Activated CD8-positive, alpha-beta memory T cell treated with anti-CD3 and anti-CD28 coated beads for 36 hours (primary cell): ENCODE measurements at regions not wholly inside any gene's neighbourhood (a gene's known extent, or its start where the extent isn't known, plus 50 kb on each side); places are given as distances from the start of the nearest gene placed in this dataset.
"Not testable (repeated sequence)": the region's sequence is repeated elsewhere in the genome, so short reads cannot be mapped to it uniquely, and the experiment has no call there.

ENCODE experiments used
- CTCF ChIA-PET: fragments of 350-600 bp; sonication (Branson Sonifier 250); formaldehyde crosslinking; loops from one replicate; lab custom pipeline; 2021; ENCODE audit warnings: antibody characterized with exemption; lab: Charles Lee
- POLR2A ChIA-PET: fragments of 350-600 bp; sonication (Branson Sonifier 250); formaldehyde crosslinking; loops from one replicate; lab custom pipeline; 2021; ENCODE audit warnings: antibody characterized with exemption; lab: Charles Lee

DNA sequence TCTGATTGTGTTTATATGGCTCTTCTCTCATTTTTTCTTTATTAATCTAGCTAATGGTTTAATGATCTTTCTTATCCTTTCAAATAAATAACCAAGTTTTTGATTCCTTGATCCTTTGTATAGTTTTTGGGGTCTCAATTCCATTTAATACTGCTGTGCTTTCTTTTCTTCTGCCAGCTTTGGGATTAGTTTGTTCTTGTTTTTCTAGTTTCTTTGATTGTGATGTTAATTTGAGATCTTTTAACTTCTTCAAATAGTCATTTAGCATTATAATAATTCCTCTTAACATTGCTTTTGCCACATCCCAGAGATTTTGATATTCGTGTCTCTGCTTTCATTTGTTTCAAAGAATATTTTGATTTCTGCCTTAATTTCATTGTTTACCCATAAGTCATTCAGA lies 1126.6 kb downstream of the NAALADL2 start:
- ChIA-PET CTCF (no interaction called here), POLR2A (no interaction called here)

DNA sequence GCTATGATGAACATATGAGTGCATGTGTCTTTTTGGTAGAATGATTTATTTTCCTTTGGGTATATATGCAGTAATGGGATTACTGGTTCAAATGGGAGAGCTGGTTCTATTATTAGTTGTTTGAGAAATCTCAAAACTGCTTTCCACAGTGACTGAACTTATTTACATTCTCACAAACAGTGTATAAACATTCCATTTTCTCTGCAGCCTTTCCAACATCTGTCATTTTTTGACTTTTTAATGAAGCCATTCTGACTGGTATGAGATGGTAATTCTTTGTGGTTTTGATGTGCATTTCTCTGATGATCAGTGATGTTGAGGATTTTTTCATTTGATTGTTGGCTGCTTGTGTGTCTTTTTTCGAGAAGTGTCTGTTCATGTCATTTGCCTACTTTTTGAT lies 1124.2 kb downstream of the NAALADL2 start:
- CTCF ChIA-PET = no interaction called here
- POLR2A ChIA-PET = interaction anchor here (0.7 kb wide), 1 partner anchor 29 kb away, joined by 3 read pairs; no protein-coding TSS in a partner anchor

DNA sequence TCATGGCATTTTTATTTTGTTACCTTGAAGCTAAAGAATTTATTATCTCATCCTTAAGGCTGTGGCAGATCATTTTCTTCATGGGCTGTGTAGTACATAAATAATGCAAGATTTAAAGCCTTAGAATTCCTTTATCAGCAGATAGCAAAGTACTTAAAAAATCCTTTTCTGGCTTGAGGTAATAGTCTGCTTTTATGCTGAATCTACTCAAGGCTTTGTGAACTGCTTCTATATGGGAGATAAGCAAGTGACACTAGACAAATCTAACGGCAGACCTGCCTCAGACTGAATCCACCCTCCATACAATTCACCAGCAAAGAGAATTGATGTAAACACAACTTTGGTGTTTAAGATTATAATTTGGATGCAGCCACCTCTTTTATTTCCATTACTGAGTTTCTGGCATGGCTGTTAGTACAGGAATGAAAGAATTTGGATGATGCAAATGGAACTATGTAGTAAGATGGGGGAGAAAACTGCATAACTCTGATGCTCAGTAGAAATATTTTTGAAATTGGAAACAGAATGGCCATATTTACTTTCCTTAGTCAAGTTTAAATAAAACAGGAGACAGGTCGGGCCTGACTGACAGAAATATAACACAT lies 1121.5 kb downstream of the NAALADL2 start:
- ChIA-PET POLR2A (no interaction called here), CTCF (no interaction called here)

DNA sequence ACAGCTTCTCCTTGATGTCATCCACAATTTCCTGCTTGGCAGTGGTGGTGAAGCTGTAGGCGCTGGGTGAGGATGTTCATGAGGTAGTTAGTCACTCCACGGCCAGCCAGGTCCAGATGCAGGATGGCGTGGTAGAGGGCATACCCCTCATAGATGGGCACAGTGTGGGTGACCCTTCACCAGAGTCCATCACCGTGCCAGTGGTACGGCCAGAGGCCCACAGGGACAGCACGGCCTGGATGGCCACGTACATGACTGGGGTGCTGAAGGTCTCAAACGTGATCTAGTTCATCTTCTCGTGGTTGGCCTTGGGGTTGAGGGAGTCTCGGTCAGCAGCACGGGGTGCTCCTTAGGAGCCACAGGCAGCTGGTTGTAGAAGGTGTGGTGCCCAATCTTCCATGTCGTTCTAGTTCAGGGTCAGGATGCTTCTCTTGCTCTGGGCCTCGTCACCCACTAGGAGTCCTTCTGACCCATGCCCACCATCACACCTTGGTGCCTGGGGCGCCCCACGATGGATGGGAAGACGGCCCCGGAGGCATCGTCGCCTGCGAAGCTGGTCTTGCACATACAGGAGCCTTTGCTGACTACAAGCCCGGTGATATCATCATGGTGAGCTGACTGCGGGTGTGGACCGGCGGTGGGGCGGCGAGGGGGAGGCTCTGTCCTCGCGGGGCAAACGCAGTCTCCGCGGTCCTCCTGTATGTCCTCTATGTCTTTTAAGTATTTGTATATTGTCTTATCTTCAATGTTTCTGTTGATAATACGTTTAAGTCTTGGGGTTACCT lies 1119.0 kb downstream of the NAALADL2 start:
- ChIA-PET POLR2A (interaction anchor here (0.6 kb wide), 1 partner anchor 454 kb away, joined by 3 read pairs; no protein-coding TSS in a partner anchor), CTCF (no interaction called here)

DNA sequence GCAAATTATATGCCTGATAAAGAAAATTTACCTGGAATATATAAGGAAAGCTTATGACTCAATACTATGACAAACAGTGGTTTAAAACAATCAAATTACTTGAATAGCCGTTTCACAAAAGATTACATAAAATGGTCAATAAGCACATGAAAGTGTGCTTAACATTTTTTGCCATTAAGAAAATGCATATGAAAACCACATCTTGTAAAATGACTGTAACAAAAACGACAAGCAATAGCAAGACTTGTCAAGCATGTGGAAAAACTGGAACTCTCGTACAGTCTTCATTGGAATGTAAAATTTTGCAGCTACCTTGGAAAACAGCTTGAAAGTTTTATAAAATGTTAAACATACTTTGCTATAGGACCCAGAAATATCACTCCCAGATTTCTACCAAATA lies 1110.3 kb downstream of the NAALADL2 start:
- POLR2A ChIA-PET = no interaction called here
- CTCF ChIA-PET = no interaction called here

DNA sequence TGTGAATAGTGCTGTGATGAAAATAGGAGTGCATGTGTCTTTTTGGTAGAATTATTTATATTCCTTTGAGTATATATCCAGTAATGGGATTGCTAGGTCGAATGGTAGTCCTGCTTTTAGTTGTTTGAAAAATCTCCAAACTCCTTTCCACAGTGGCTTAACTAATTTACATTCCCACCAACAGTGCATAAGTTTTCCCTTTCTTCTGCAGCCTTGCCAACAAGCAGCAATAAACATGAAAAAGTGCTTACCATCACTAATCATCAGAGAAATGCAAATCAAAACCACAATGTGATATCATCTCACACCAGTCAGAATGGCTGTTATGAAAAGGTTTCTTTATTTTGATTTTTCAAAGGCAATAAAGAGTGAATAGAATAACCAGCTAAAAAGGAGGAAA lies 1105.9 kb downstream of the NAALADL2 start:
- POLR2A ChIA-PET = no interaction called here
- CTCF ChIA-PET = no interaction called here

DNA sequence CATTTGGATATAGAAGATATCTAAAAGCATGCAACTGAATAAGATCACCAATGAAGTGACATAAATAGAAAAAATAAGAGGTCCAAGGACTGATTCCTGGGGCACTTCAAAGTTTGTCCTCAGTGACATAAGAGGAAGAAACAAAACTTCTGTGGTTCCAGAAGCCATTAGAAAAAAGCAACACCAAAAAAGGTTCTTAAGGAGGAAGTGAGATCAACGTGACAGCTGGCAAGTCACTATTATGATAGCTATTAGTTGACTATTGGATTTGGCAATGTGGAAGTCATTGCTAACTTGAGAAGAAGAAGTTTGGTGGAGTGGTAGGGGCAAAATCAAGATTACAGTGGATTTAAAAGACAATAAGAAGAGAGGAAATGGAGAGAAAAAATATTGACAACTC lies 1098.3 kb downstream of the NAALADL2 start:
- CTCF ChIA-PET = no interaction called here

DNA sequence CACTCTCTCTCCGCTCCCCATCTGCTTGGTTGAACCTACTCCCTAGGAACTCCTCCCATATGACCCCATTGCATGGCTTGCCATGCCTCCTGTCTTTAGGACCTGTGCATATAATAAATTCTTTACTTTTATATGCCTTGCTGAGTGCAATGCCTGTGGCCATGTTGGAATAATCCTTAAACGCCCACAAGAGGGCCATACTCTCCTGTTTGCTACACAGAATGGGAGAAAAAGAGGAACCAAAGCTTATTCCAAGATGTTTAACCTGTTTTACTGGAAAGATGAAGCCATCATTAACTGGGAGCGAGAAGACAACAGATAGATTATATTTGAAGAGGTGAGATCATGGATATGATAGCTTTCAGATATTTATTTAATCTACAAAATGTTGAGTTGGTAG lies 1097.8 kb downstream of the NAALADL2 start:
- CTCF ChIA-PET = interaction anchor here (0.5 kb wide), 1 partner anchor 472 kb away, joined by 3 read pairs; no protein-coding TSS in a partner anchor
- POLR2A ChIA-PET = no interaction called here

More for the DNA sequence above, 1098.3 kb downstream of the NAALADL2 start:
- POLR2A ChIA-PET = no interaction called here

DNA sequence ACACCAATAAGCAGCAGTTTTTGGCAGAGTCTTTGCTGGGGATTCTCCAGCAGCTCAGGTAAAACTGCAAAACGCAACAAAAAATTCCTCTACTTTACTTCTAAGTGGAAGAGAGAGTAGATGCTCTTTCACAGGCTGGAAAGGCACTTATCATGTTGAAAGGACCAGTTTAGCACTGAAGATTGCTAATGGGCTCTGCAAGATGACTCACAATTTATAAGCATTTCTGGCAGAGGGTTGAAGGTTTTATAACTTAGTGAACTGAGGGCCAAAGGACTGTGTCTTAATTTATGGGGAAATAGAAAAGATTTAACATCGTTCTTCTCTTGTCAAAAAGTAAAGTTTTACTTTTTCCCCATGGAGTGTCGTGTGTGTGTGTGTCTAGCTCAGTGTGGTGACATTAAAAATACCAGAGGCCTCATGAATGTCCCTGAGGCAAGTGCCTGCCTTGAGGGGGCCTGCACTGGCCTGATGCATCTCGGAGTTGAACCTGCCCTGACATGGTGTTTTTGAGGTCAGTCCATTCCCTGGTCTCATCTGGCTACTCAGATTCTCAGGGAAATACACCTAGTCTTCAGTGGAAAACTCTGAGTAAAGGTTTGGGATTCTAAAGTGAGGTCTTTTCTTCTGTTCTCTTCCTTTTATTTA lies 1092.0 kb downstream of the NAALADL2 start:
- ChIA-PET CTCF (no interaction called here), POLR2A (no interaction called here)

DNA sequence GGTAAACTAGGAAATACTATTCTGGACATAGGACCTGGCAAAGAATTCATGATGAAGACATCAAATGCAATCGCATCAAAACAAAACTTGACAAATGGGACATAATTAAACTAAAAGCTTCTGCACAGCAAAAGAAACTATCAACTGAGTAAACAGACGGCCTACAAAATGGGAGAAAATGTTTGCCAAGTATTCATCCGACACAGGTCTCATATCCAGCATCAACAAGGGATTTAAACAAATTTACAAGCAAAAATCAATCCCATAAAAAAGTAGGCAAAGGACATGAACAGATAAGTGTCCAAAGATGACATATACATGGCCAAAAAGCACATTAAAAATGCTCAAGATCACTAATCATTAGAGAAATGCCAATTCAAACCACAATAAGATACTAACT lies 1088.9 kb downstream of the NAALADL2 start:
- ChIA-PET POLR2A (no interaction called here), CTCF (no interaction called here)

DNA sequence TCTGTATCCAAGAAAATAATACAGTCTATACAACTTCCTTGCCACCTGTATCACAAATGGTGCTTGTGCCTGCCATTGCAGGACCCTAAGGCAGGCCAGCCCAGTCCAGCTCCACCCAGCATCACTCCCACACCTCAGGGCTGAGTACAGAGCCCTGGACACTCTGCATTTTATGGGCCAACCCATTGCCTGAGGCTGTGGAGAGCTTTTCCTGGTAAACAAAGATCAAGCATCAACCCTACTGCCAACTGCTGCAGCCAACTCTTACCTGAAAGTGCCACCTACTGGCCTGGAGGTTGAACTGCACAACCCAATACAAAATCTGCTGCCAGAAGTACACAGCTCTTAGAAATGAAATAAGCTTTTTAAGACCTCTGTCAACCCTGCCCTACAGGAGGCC lies 1082.2 kb downstream of the NAALADL2 start:
- ChIA-PET POLR2A (no interaction called here), CTCF (no interaction called here)

DNA sequence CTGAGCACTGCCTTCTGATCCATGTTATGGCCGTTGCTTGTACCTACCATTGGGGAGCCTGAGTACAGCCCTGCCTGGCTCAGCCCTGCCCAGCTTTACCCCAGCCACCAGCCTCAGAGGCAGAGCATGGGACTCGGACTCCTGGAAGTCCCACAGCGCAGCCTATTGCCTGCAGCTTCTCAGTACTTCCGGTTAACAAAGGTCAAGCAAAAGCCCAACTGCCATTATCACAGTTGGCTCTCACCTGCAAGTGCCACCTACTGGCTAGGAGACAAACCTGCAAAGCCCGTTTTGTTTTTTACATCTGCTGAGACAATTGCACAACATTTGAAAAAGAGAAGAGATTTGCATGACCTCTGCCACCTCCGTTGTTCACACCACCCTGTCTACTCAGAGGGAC lies 1081.7 kb downstream of the NAALADL2 start:
- POLR2A ChIA-PET = no interaction called here

DNA sequence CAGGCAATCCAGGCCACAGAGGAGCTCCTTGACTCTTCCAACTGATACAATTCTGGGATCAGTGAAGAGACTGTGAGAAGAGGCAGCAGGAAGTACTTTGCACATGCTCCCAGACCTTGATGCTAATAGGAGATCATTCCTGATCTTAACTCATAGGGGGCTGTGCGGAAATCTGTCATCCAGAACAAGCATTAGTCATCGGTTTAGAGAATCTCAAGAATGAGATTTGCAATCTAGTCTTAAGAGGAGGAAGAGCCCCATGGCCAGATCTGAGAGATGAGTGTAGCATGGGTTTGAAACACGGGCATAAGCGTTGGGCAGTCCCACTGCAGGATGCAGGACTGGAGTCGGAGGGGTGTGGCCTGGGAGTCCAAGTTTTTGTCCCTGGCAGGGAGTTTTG lies 1081.1 kb downstream of the NAALADL2 start:
- CTCF ChIA-PET = no interaction called here
- POLR2A ChIA-PET = no interaction called here

More for the DNA sequence above, 1081.7 kb downstream of the NAALADL2 start:
- CTCF ChIA-PET = no interaction called here

DNA sequence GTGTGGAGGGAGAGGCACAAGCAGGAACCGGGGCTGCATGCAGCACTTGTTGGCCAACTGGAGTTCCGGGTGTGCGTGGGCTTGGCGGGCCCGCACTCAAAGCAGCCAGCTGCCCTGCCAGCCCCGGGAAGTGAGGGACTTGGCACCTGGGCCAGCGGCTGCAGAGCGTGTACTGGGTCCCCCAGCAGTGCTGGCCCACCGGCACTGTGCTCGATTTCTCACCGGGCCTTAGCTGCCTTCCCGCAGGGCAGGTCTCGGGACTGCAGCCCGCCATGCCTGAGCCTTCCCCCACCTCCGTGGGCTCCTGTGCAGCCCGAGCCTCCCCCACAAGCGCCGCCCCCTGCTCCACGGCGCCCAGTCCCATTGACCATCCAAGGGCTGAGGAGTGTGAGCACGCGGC lies 1078.2 kb downstream of the NAALADL2 start:
- CTCF ChIA-PET, POLR2A ChIA-PET: not testable (repeated sequence)

DNA sequence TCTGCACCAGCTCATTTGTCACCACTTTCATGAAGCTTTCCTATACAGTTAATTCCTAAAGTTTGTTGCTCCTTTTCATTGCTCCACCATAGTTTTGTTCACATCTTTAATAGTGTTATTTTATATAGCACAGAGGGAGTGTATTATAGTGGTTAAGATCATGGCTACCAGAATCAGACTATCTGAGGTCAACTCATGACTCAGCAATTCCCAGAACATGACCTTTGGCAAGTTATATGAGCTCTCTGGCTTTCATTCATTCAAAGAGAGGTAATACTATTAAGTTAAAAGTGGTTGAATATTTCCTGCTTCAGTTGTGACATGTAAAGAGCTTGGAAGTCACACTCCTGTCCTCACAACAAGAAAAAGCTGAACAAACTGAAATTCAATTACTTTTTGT lies 1073.5 kb downstream of the NAALADL2 start:
- ChIA-PET CTCF (no interaction called here), POLR2A (no interaction called here)

DNA sequence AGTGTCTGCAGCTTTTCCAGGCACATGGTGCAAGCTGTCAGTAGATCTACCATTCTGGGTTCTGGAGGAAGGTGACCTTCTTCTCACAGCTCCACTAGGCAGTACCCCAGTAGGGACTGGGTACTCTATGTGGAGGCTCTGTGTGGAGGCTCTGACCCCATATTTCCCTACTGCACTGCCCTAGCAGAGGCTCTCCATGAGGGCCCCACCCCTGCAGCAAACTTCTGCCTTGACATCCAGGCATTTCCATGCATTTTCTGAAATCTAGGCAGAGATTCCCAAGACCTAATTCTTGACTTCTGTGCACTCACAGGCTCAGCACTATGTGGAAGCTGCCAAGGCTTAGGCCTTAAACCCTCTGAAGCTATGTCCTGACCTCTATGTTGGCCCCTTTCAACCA lies 1060.0 kb downstream of the NAALADL2 start:
- POLR2A ChIA-PET = no interaction called here
- CTCF ChIA-PET = no interaction called here

DNA sequence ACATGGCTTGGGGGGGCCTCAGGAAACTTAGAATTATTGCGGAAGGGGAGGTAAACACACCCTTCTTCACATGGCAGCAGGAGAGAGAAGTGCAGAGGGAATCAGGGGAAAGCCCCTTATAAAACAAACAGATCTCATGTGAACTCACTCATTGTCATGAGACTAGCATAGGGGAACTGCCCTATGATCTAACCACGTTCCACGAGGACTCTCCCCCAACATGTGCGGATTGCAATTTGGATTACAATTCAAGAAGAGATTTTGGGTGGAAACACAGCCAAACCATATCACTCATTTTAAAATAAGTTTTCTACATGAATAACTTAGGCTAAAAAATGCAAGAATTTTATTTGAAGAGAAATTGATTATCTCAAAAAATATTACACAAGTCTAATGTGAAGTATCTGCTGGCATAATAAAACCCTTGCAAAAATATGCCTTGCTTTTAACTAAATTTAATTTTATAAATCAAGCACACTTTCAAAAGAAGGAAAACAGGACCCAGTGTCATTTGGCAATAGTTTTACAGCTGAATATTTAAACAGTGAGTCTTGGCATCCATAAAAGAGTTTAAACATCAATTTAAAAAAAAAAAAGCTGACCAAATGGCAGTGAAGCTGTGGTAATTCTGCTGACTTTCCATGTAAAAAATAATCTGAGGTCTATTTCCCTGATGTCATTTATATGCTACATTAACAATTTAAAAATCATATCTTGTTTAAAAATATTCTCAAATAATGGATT lies 1057.2 kb downstream of the NAALADL2 start:
- CTCF ChIA-PET = no interaction called here

DNA sequence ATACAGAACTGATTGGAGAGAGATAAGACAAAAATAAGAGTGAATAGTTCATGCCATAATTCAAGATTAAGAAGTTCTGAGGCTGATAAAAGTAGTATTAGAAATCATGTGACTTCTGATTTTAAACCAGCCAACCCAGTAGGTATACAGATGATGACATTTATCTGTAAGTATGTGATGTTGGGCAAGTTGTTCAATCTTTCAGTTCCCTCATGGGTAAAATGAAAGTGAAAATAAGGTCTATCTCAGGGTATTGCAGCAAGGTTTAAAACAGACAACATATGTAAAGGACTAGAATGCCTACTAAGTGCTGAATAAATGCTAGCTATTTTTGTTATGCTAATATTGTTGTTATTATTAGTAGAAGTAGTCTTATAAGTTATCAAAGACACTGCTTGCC lies 1055.7 kb downstream of the NAALADL2 start:
- ChIA-PET POLR2A (no interaction called here), CTCF (no interaction called here)

More for the DNA sequence above, 1057.2 kb downstream of the NAALADL2 start:
- POLR2A ChIA-PET = no interaction called here

DNA sequence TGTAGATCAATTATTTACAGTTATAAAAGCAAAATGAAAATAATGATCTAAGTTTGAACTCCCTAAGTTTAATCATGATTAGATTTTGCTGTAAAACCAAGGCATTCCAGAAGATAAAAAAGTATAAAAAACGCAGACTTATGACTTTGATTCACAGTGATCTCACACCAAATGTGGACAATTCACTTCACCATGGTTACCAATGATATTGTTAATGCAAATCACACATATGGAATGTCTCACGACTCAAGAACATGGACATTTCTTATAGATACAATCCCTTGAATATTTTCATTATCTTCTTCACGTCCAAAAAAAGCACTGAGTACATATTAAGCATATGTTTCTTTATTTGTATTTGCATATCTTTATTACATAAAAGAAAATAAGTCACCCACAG lies 1054.2 kb downstream of the NAALADL2 start:
- CTCF ChIA-PET = no interaction called here
- POLR2A ChIA-PET = no interaction called here

DNA sequence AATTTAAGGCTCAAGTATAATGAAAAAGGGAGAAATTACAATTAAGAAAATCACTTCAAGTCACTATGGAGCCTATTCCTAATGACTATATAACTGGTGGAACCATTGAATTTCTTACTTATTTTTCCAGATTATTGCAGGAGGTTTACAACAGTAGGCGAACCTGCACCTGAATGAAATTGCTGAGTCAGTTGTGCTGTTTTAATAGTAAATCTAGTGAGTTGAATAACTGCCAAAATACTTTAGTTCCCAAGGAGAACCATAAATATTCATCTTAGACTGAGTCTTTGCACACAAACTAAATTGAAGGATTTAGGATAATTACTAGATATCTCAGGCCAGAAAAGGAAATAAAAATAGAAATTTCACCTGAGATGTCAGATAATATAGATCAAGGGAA lies 1052.8 kb downstream of the NAALADL2 start:
- POLR2A ChIA-PET = no interaction called here
- CTCF ChIA-PET = no interaction called here
